ENCODE measurements at regions not wholly inside any gene's neighbourhood (a gene's known extent, or its start where the extent isn't known, plus 50 kb on each side); places are given as distances from the start of the nearest gene placed in this dataset.
"Not testable (repeated sequence)": the region's sequence is repeated elsewhere in the genome, so short reads cannot be mapped to it uniquely, and the experiment has no call there.

DNA sequence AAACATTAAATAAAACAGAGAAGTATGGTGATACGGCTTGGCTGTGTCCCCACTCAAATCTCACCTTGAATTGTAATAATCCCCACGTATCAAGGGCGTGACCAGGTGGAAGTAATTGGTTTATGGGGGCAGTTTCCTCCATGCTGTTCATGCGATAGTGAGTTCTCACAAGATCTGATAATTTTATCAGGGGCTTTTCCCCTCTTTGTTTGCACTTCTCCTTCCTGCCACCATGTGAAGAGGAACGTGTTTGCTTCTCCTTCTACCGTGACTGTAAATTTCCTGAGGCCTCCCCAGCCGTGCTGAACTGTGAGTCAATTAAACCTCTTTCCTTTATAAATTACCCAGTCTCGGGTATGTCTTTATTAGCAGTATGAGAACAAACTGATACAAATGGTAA, 331.3 kb upstream of the CNR1 start:
- TF ChIP-seq, protein P1, sequence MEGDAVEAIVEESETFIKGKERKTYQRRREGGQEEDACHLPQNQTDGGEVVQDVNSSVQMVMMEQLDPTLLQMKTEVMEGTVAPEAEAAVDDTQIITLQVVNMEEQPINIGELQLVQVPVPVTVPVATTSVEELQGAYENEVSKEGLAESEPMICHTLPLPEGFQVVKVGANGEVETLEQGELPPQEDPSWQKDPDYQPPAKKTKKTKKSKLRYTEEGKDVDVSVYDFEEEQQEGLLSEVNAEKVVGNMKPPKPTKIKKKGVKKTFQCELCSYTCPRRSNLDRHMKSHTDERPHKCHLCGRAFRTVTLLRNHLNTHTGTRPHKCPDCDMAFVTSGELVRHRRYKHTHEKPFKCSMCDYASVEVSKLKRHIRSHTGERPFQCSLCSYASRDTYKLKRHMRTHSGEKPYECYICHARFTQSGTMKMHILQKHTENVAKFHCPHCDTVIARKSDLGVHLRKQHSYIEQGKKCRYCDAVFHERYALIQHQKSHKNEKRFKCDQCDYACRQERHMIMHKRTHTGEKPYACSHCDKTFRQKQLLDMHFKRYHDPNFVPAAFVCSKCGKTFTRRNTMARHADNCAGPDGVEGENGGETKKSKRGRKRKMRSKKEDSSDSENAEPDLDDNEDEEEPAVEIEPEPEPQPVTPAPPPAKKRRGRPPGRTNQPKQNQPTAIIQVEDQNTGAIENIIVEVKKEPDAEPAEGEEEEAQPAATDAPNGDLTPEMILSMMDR (IDR thresholded peaks at IDR 0.05; ENCODE audit: insufficient read depth, low read length) = not testable (repeated sequence)
- TF ChIP-seq POLR2AphosphoS5 (IDR thresholded peaks at IDR 0.05; ENCODE audit: low read depth); GABPA (IDR thresholded peaks at IDR 0.05; ENCODE audit: low read depth); SPI1 (IDR thresholded peaks at IDR 0.05; ENCODE audit: borderline replicate concordance, low read depth): not testable (repeated sequence)
- TF ChIP-seq, protein P2, sequence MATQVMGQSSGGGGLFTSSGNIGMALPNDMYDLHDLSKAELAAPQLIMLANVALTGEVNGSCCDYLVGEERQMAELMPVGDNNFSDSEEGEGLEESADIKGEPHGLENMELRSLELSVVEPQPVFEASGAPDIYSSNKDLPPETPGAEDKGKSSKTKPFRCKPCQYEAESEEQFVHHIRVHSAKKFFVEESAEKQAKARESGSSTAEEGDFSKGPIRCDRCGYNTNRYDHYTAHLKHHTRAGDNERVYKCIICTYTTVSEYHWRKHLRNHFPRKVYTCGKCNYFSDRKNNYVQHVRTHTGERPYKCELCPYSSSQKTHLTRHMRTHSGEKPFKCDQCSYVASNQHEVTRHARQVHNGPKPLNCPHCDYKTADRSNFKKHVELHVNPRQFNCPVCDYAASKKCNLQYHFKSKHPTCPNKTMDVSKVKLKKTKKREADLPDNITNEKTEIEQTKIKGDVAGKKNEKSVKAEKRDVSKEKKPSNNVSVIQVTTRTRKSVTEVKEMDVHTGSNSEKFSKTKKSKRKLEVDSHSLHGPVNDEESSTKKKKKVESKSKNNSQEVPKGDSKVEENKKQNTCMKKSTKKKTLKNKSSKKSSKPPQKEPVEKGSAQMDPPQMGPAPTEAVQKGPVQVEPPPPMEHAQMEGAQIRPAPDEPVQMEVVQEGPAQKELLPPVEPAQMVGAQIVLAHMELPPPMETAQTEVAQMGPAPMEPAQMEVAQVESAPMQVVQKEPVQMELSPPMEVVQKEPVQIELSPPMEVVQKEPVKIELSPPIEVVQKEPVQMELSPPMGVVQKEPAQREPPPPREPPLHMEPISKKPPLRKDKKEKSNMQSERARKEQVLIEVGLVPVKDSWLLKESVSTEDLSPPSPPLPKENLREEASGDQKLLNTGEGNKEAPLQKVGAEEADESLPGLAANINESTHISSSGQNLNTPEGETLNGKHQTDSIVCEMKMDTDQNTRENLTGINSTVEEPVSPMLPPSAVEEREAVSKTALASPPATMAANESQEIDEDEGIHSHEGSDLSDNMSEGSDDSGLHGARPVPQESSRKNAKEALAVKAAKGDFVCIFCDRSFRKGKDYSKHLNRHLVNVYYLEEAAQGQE (IDR thresholded peaks at IDR 0.05; ENCODE audit: insufficient replicate concordance, low read depth) = not testable (repeated sequence)
